Type B pancreatic cell (in vitro differentiated cells): ENCODE measurements at regions not wholly inside any gene's neighbourhood (a gene's known extent, or its start where the extent isn't known, plus 50 kb on each side); places are given as distances from the start of the nearest gene placed in this dataset.

Experiments used
- DNase-seq: peaks from one replicate; pipeline ENCODE4 v3.0.0; 2021; ENCODE audit warnings: mixed read lengths; ENCODE audit not compliant: unreplicated experiment; ENCODE audit errors: extremely low spot score
- H3K27ac Mint-ChIP-seq: 2 replicates; pipeline ENCODE4 v1.8.0; 2021; ENCODE audit warnings: mild to moderate bottlenecking, mixed read lengths
- H3K27me3 Mint-ChIP-seq: 2 replicates; pipeline ENCODE4 v1.8.0; 2021; ENCODE audit warnings: mixed read lengths
- H3K36me3 Mint-ChIP-seq: 2 replicates; pipeline ENCODE4 v1.8.0; 2021; ENCODE audit warnings: mixed read lengths
- H3K4me1 Mint-ChIP-seq: one replicate; pipeline ENCODE4 v1.8.0; 2021; ENCODE audit warnings: mixed read lengths; ENCODE audit not compliant: unreplicated experiment
- H3K4me3 Mint-ChIP-seq: 2 replicates; pipeline ENCODE4 v1.8.0; 2021; ENCODE audit warnings: mild to moderate bottlenecking, mixed read lengths
- H3K9me3 Mint-ChIP-seq: 2 replicates; pipeline ENCODE4 v1.8.0; 2021; ENCODE audit warnings: mixed read lengths
- TF ChIP-seq, protein P1 (sequence below): fragments of 200-600 bp; sonication (generic); conservative IDR thresholded peaks from 2 replicates; pipeline ENCODE4 v1.5.0; 2021; ENCODE audit warnings: antibody characterized with exemption, mild to moderate bottlenecking

DNA sequence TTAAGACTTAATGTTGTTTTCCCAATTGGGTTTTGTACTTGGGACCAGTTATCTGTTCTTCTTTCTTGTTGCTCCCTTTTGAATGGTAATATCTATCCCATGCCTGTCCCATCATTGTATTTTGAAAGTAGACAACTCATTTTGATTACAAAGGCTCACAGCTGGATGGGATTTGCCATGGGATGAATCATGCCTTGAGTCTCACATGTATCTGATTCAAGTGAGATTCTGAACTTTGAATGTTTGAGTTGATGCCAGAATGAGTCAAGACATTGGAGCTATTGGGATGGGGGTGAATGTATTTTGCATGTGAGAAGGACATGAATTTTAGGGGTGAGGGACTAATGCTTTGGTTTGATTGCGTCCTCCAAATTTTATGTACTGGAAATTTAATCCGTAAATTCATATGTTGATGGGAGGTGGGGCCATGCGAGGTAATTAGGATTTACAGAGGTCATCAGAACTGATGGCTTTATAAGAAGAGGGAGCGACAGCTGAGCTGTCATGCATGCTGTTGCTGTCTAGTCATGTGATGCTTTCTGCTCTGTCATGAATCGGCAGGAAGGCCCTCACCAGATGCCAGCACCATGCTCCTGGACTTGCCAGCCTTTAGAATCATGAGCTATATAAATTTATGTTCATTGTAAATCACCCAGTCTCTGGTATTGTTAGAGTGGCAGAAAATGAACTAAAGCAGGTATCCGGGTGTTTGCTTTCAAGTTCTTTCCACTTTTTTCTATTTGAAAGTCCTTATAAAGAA lies 741.3 kb upstream of the RAB6C start:
- H3K4me1 Mint-ChIP-seq, result no peaks in the 10 kb centered on the region
- TF ChIP-seq, protein P1, sequence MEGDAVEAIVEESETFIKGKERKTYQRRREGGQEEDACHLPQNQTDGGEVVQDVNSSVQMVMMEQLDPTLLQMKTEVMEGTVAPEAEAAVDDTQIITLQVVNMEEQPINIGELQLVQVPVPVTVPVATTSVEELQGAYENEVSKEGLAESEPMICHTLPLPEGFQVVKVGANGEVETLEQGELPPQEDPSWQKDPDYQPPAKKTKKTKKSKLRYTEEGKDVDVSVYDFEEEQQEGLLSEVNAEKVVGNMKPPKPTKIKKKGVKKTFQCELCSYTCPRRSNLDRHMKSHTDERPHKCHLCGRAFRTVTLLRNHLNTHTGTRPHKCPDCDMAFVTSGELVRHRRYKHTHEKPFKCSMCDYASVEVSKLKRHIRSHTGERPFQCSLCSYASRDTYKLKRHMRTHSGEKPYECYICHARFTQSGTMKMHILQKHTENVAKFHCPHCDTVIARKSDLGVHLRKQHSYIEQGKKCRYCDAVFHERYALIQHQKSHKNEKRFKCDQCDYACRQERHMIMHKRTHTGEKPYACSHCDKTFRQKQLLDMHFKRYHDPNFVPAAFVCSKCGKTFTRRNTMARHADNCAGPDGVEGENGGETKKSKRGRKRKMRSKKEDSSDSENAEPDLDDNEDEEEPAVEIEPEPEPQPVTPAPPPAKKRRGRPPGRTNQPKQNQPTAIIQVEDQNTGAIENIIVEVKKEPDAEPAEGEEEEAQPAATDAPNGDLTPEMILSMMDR, result no peak
- H3K27me3 Mint-ChIP-seq, result no peaks in the 10 kb centered on the region
- H3K4me3 Mint-ChIP-seq, result no peak overlapping the region
- no peak for DNase-seq
- no peaks in the 10 kb centered on the region for H3K9me3 Mint-ChIP-seq
- H3K27ac Mint-ChIP-seq, result no peak overlapping the region
- H3K36me3 Mint-ChIP-seq, result no peaks in the 10 kb centered on the region

DNA sequence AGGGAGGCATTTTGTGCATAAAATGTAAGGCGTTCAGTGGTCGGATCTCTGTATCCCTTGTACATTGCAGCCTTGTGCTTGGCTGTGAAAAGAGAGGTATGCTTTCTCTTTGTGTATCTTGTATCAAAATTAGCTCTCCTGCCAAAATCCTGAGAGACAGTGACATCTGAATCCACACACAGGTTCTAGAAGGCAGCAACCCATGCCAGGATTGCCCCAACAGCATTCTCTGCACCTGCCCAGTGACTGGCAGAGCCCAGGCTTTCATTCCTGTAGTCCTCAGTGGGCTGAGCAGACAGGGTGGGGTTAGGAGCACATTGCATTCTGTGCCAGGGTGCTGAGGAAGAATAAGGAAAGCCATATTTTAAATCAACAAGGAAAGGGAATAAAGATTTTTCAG lies 740.3 kb upstream of the RAB6C start:
- H3K27ac Mint-ChIP-seq, result no peak overlapping the region
- H3K36me3 Mint-ChIP-seq, result no peaks in the 10 kb centered on the region
- no peaks in the 10 kb centered on the region for H3K27me3 Mint-ChIP-seq
- H3K9me3 Mint-ChIP-seq, result no peaks in the 10 kb centered on the region
- no peak overlapping the region for H3K4me3 Mint-ChIP-seq
- TF ChIP-seq, protein P1, result no peak
- DNase-seq, result no peak
- H3K4me1 Mint-ChIP-seq, result no peaks in the 10 kb centered on the region

DNA sequence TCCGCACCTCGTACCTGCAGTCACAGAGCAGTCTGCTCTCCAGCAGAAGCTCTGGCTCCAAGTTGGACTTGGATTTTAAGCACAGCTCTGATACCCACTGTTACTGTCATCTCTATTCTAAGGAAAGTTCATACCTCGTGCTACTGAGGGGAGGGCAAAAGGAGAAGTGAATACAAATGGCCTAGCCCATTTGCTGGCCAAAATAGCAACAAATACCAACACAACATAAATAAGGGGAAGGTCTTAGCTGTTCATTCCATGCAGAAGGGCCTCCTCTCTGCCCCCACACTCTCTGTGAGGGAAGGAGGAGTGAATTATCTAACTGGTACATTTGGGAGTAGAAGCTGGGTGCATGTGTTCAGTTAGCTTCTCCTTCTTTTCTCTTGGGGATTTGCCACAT lies 739.4 kb upstream of the RAB6C start:
- Mint-ChIP-seq H3K27me3 (no peaks in the 10 kb centered on the region), H3K27ac (no peak overlapping the region), H3K9me3 (no peaks in the 10 kb centered on the region), H3K4me3 (no peak overlapping the region), H3K4me1 (no peaks in the 10 kb centered on the region), H3K36me3 (no peaks in the 10 kb centered on the region)
- TF ChIP-seq, protein P1, result no peak
- DNase-seq, result no peak

DNA sequence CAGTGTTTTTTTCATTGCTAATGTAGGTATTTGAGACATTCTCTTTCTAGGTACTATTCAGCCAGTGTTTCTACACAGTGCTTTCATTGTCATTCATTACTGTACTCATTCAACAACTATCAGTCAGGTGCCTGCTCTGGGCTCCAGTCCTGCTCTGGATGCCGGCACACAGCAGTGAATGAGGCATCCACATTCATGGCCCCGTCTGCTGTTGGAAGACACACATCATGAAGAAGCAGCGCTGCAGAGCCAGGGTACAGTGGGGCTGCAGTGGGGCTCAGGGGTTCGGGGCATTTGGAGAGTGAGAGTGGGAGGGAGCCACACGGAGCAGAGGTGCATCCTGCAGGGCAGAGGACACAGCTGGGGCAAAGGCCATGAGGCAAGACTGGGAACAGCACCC lies 737.2 kb upstream of the RAB6C start:
- no peaks in the 10 kb centered on the region for H3K36me3 Mint-ChIP-seq
- H3K4me3 Mint-ChIP-seq, result no peak overlapping the region
- H3K27me3 Mint-ChIP-seq, result no peaks in the 10 kb centered on the region
- TF ChIP-seq, protein P1, result no peak
- peaks cover 7% of the 10 kb centered on the region for H3K9me3 Mint-ChIP-seq
- no peaks in the 10 kb centered on the region for H3K4me1 Mint-ChIP-seq
- DNase-seq, result no peak
- no peak overlapping the region for H3K27ac Mint-ChIP-seq

DNA sequence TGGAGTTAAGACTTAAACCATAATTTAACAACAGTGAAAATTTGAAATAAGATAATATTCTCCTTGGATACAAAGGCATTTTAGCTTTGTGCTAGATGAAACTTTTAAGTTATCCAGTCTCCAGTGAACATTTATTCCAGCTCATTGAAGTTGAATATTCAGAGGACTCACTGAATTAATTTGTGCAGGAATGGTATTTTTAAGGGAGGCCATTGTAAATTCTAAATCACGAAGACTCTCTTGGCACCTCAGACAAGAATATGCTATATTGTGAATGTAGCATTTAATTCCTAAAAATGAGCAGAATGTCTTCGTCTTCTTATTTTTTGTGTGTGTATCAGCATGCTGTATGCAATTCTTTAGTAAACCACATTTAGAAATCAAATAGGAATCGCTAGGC lies 731.7 kb upstream of the RAB6C start:
- TF ChIP-seq, protein P1, result no peak
- Mint-ChIP-seq H3K27me3 (no peaks in the 10 kb centered on the region), H3K9me3 (peaks cover 7% of the 10 kb centered on the region), H3K4me3 (no peak overlapping the region), H3K27ac (no peak overlapping the region), H3K36me3 (no peaks in the 10 kb centered on the region), H3K4me1 (peaks cover 9% of the 10 kb centered on the region)
- DNase-seq, result no peak
